ENCODE measurements at regions not wholly inside any gene's neighbourhood (a gene's known extent, or its start where the extent isn't known, plus 50 kb on each side); places are given as distances from the start of the nearest gene placed in this dataset.
"Not testable (repeated sequence)": the region's sequence is repeated elsewhere in the genome, so short reads cannot be mapped to it uniquely, and the experiment has no call there.

DNA sequence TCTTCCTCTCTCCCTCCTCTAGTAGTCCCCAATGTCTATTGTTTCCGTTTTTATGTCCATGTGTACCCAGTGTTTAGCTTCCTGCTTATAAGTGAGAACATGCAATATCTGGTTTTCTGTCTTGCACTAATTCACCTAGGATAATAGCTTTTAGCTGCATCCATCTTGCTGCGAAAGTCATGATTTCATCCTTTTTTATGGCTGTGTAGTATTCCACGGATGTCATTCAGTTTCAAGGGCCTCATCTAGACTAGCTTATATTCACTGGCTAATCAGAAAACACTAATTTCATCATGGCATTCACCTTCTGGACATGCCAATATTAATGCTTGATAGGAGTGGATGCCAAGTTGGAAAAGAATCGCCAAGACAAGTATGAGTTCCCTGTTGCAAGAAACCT, 619.6 kb upstream of the AUTS2 start:
- H3K4me3 ChIP-seq (ENCODE audit: low read length), result no peak overlapping the region
- no peaks in the 10 kb centered on the region for H3K9me2 ChIP-seq (replicated peaks; ENCODE audit: control insufficient read depth, low read length)
- no peak overlapping the region for H3K4me2 ChIP-seq (ENCODE audit: low read length)
- no peaks in the 10 kb centered on the region for H3K36me3 ChIP-seq (ENCODE audit: control insufficient read depth, low read length)
- no peaks in the 10 kb centered on the region for H4K20me1 ChIP-seq (ENCODE audit: control insufficient read depth, insufficient read depth, low read depth, low read length)
- no peaks in the 10 kb centered on the region for H3F3A ChIP-seq (ENCODE audit: control insufficient read depth, insufficient read depth)
- no peaks in the 10 kb centered on the region for H3K4me1 ChIP-seq (ENCODE audit: control insufficient read depth, low read length)
- H3K27me3 ChIP-seq (ENCODE audit: control insufficient read depth, low read length), result no peaks in the 10 kb centered on the region
- no peaks in the 10 kb centered on the region for H3K79me2 ChIP-seq (ENCODE audit: control insufficient read depth, low read length)
- no peak overlapping the region for H3K27ac ChIP-seq (ENCODE audit: low read depth, low read length)
- TF ChIP-seq, protein P1, sequence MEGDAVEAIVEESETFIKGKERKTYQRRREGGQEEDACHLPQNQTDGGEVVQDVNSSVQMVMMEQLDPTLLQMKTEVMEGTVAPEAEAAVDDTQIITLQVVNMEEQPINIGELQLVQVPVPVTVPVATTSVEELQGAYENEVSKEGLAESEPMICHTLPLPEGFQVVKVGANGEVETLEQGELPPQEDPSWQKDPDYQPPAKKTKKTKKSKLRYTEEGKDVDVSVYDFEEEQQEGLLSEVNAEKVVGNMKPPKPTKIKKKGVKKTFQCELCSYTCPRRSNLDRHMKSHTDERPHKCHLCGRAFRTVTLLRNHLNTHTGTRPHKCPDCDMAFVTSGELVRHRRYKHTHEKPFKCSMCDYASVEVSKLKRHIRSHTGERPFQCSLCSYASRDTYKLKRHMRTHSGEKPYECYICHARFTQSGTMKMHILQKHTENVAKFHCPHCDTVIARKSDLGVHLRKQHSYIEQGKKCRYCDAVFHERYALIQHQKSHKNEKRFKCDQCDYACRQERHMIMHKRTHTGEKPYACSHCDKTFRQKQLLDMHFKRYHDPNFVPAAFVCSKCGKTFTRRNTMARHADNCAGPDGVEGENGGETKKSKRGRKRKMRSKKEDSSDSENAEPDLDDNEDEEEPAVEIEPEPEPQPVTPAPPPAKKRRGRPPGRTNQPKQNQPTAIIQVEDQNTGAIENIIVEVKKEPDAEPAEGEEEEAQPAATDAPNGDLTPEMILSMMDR (IDR thresholded peaks at IDR 0.05; ENCODE audit: low read depth, low read length, poor library complexity, severe bottlenecking), result no peak
- TF ChIP-seq EZH2phosphoT487 (IDR thresholded peaks at IDR 0.05; ENCODE audit: borderline replicate concordance, low read length), result no peak
- 0 out of 2 replicates have a peak, but pooled peaks cover 3% of the 10 kb centered on the region for H3K9me3 ChIP-seq (ENCODE audit: control insufficient read depth, insufficient read depth, low read length)

DNA sequence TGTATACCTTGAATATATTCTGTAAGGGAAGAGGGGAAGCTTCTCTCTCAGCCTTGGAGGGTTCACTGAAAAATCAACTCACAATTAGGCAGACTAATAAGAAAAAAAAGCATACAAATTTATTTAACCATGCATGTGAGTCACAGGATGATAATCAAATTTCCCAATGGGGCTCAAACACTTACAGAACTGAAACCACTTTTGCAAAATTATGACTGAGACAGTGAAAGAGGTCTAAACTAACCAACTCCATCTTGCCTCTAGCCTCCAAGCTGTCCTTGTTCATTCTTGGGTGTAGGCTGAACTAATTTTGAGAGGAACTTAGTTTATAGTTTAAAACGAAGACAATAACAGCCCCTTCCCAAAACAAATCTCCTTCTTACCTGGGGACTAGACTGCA, 618.3 kb upstream of the AUTS2 start:
- no peaks in the 10 kb centered on the region for H3K9me2 ChIP-seq (replicated peaks; ENCODE audit: control insufficient read depth, low read length)
- H3K9me3 ChIP-seq (ENCODE audit: control insufficient read depth, insufficient read depth, low read length), result 0 out of 2 replicates have a peak, but pooled peaks cover 3% of the 10 kb centered on the region
- no peaks in the 10 kb centered on the region for H3F3A ChIP-seq (ENCODE audit: control insufficient read depth, insufficient read depth)
- no peaks in the 10 kb centered on the region for H3K27me3 ChIP-seq (ENCODE audit: control insufficient read depth, low read length)
- no peaks in the 10 kb centered on the region for H3K4me1 ChIP-seq (ENCODE audit: control insufficient read depth, low read length)
- no peak overlapping the region for H3K4me2 ChIP-seq (ENCODE audit: low read length)
- H3K36me3 ChIP-seq (ENCODE audit: control insufficient read depth, low read length), result no peaks in the 10 kb centered on the region
- no peak overlapping the region for H3K27ac ChIP-seq (ENCODE audit: low read depth, low read length)
- H3K4me3 ChIP-seq (ENCODE audit: low read length), result no peak overlapping the region
- TF ChIP-seq EZH2phosphoT487 (IDR thresholded peaks at IDR 0.05; ENCODE audit: borderline replicate concordance, low read length), result no peak
- TF ChIP-seq, protein P1 (IDR thresholded peaks at IDR 0.05; ENCODE audit: low read depth, low read length, poor library complexity, severe bottlenecking), result no peak
- H4K20me1 ChIP-seq (ENCODE audit: control insufficient read depth, insufficient read depth, low read depth, low read length), result no peaks in the 10 kb centered on the region
- no peaks in the 10 kb centered on the region for H3K79me2 ChIP-seq (ENCODE audit: control insufficient read depth, low read length)

DNA sequence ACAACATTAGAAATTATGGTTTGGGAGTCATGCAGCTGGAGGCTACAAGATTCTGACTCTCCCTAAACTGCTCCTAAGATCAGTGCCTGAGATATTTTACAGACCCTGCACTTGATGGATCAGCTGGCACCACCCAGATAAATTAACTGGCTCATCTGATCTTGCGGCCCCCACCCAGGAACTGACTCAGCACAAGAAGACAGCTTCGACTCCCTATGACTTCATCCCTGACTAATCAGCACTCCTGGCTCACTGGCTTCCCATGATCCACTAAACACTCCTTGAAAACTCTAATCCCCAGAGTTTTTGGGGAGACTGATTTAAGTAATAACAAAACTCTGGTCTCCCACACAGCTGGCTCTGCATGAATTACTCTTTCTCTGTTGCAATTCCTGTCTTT, 617.8 kb upstream of the AUTS2 start:
- H3K4me2 ChIP-seq (ENCODE audit: low read length); H3K9me2 ChIP-seq (replicated peaks; ENCODE audit: control insufficient read depth, low read length); H3F3A ChIP-seq (ENCODE audit: control insufficient read depth, insufficient read depth); H3K79me2 ChIP-seq (ENCODE audit: control insufficient read depth, low read length); H3K27ac ChIP-seq (ENCODE audit: low read depth, low read length); H3K36me3 ChIP-seq (ENCODE audit: control insufficient read depth, low read length); H3K27me3 ChIP-seq (ENCODE audit: control insufficient read depth, low read length); H3K4me3 ChIP-seq (ENCODE audit: low read length); H3K4me1 ChIP-seq (ENCODE audit: control insufficient read depth, low read length); H3K9me3 ChIP-seq (ENCODE audit: control insufficient read depth, insufficient read depth, low read length); H4K20me1 ChIP-seq (ENCODE audit: control insufficient read depth, insufficient read depth, low read depth, low read length): not testable (repeated sequence)

DNA sequence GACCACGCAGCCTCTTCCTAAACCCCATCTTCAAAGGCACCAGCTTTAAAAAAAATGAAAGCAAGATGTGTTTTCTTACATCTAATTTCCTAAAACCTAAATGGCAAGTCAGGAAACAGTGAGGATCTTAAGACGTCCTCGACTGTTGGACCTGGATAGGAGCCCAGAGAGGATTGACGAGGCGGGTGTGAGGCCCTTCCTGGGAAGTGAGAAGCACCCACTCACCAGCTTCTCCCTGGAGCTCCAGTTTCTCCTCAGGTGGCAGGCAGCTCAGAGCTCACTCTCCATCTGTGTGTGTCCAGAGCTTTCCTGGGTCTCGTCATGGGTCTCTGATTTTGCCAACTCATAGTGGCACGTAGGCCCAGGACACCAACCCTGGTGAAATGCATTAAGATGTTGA, 614.0 kb upstream of the AUTS2 start:
- H3K4me3 ChIP-seq (ENCODE audit: low read length), result no peak overlapping the region
- H3K4me1 ChIP-seq (ENCODE audit: control insufficient read depth, low read length), result no peaks in the 10 kb centered on the region
- no peaks in the 10 kb centered on the region for H4K20me1 ChIP-seq (ENCODE audit: control insufficient read depth, insufficient read depth, low read depth, low read length)
- H3K27me3 ChIP-seq (ENCODE audit: control insufficient read depth, low read length), result no peaks in the 10 kb centered on the region
- no peaks in the 10 kb centered on the region for H3K9me2 ChIP-seq (replicated peaks; ENCODE audit: control insufficient read depth, low read length)
- TF ChIP-seq, protein P1 (IDR thresholded peaks at IDR 0.05; ENCODE audit: low read depth, low read length, poor library complexity, severe bottlenecking), result no peak
- TF ChIP-seq EZH2phosphoT487 (IDR thresholded peaks at IDR 0.05; ENCODE audit: borderline replicate concordance, low read length), result no peak
- no peaks in the 10 kb centered on the region for H3K79me2 ChIP-seq (ENCODE audit: control insufficient read depth, low read length)
- no peaks in the 10 kb centered on the region for H3F3A ChIP-seq (ENCODE audit: control insufficient read depth, insufficient read depth)
- no peaks in the 10 kb centered on the region for H3K36me3 ChIP-seq (ENCODE audit: control insufficient read depth, low read length)
- H3K9me3 ChIP-seq (ENCODE audit: control insufficient read depth, insufficient read depth, low read length), result no peaks in the 10 kb centered on the region
- H3K4me2 ChIP-seq (ENCODE audit: low read length), result no peak overlapping the region
- no peak overlapping the region for H3K27ac ChIP-seq (ENCODE audit: low read depth, low read length)

All from DOHH2 (cell line).